Coronary artery (tissue), 2 donors: ENCODE measurements at regions not wholly inside any gene's neighbourhood (a gene's known extent, or its start where the extent isn't known, plus 50 kb on each side); places are given as distances from the start of the nearest gene placed in this dataset.
"Not testable (repeated sequence)": the region's sequence is repeated elsewhere in the genome, so short reads cannot be mapped to it uniquely, and the experiment has no call there.

Experiments used
- DNase-seq: peaks from one replicate; pipeline ENCODE4 v3.0.0-alpha.2; 2017; ENCODE audit warnings: low spot score
- H3K27ac ChIP-seq, 2 donors: fragments of 200-600 bp; sonication (generic); one replicate each; pipeline ENCODE4 v1.5.1; 2016 to 2019
- H3K4me3 ChIP-seq: fragments of 200-600 bp; sonication (generic); 2 replicates; pipeline ENCODE4 v1.5.1; 2016; ENCODE audit warnings: mild to moderate bottlenecking, moderate library complexity
- TF ChIP-seq, protein P1 (sequence below): fragments of 200-600 bp; sonication (generic); IDR thresholded peaks from one replicate; pipeline ENCODE4 v1.5.1; 2019; ENCODE audit warnings: antibody characterized with exemption

DNA sequence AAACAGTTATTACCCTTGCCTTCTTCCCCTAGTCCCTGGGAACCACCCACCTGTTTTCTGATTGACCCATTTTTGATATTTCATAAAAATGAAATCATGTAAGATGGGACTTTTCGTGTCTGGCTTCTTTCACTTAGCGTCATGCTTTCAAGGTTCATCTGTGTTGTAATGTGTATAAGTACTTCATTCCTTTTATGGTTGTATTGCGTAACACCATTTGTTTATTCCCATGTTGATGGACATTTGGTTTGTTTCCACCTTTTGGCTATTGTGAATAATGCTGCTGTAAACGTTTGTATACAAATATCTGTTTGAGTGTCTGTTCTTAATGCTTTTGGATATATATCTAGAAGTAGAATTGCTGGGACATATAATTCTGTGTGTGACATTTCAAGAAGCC is 650.1 kb upstream of the COX7C start:
- DNase-seq = no peak
- H3K27ac ChIP-seq = no peak overlapping the region
- H3K4me3 ChIP-seq = no peak overlapping the region
- TF ChIP-seq, protein P1, sequence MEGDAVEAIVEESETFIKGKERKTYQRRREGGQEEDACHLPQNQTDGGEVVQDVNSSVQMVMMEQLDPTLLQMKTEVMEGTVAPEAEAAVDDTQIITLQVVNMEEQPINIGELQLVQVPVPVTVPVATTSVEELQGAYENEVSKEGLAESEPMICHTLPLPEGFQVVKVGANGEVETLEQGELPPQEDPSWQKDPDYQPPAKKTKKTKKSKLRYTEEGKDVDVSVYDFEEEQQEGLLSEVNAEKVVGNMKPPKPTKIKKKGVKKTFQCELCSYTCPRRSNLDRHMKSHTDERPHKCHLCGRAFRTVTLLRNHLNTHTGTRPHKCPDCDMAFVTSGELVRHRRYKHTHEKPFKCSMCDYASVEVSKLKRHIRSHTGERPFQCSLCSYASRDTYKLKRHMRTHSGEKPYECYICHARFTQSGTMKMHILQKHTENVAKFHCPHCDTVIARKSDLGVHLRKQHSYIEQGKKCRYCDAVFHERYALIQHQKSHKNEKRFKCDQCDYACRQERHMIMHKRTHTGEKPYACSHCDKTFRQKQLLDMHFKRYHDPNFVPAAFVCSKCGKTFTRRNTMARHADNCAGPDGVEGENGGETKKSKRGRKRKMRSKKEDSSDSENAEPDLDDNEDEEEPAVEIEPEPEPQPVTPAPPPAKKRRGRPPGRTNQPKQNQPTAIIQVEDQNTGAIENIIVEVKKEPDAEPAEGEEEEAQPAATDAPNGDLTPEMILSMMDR = no peak

DNA sequence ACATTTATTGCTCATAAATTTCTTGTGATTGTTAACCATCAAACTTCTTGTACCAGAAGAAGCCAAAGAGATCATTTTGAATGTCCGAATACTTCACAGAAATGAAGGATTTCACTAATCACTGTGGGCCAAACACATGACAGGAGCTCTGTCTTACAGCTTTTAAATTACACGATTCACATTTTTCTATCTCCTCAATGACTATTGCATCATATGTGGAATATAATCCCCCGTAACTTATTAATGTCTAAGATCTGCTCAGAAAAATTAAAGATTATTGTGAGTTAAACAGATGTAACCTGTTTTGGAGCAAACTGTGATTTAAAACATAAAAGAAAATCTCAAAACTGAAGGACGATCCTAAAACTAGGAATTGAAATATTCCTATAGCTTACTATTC is 645.2 kb upstream of the COX7C start:
- DNase-seq = no peak
- Histone ChIP-seq H3K27ac (no peak overlapping the region), H3K4me3 (no peak overlapping the region)
- TF ChIP-seq, protein P1 = no peak

DNA sequence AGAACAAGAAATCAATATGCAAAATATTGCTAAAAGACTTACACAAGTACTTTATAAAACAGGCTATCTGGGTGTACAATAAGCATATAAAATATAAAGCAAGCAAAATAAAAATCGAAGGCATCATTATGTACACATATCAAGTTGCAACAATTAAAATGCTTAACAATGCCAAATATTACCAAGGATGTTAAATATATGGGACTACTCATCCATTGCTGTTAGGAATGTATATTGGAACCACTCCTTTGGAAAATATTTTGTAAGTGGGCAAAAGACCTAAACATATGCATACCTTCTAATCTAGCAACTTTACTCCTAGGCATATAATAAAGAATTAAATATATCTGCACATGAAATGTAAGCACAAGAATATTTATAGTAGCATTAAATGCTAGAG is 632.6 kb upstream of the COX7C start:
- DNase-seq = no peak
- no peak overlapping the region for H3K4me3 ChIP-seq
- H3K27ac ChIP-seq = no peak overlapping the region
- TF ChIP-seq, protein P1 = no peak

DNA sequence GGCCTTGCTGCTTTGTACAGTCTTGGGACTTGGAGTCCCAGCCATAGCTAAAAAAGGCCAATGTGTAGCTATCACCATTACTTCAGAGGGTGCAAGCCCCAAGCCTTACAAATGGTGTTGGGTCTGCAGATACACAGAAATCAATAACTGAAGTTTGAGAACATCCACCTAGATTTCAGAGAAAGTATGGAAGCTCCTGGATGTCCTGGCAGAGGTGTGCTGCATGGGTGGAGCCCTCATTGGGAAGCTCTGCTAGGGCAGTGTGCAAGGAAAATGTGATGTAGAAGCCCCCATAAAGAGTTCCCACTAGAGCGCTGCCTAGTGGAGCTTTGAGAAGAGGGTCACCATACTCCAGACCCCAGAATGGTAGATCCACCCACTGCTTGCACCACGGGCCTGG is 626.7 kb upstream of the COX7C start:
- no peak for DNase-seq
- TF ChIP-seq, protein P1 = no peak

DNA sequence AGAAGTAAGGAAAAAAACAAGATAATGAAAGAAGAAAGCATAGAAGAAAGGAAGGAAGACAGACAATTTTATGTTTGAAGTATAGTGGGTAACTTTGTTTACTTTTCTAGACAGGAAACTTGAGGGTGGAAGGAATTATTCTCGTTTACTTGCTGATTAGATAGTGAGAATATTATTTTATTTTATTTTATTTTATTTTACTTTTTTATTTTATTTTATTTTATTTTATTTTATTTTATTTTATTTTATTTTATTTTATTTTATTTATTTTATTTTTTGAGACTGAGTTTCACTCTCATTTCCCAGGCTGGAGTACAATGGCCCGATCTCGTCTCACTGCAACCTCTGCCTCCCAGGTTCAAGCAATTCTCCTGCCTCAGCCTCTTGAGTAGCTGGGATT is 623.1 kb upstream of the COX7C start:
- not testable (repeated sequence) for H3K27ac ChIP-seq, DNase-seq, H3K4me3 ChIP-seq

More for the DNA sequence above, 626.7 kb upstream of the COX7C start:
- no peak overlapping the region for H3K27ac ChIP-seq
- no peak overlapping the region for H3K4me3 ChIP-seq

DNA sequence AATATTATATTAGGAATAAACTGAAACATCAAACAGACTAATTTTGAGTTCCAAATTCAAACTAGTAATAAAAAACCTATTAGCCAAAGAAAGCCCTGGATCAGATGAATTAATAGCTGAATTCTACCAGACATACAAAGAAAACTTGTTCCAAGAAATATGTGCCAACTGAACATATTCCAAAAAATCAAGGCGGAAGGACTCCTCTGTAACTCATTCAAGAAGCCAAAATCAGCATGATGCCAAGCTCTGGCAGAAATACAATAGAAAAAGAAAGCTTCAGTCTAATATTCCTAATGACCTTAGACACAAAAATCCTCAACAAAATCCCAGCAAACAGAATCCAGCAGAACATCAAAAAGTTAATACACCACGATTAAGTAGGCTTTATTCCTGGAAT is 619.1 kb upstream of the COX7C start:
- Histone ChIP-seq H3K4me3 (no peak overlapping the region), H3K27ac (no peak overlapping the region)
- no peak for DNase-seq
- TF ChIP-seq, protein P1 = no peak

DNA sequence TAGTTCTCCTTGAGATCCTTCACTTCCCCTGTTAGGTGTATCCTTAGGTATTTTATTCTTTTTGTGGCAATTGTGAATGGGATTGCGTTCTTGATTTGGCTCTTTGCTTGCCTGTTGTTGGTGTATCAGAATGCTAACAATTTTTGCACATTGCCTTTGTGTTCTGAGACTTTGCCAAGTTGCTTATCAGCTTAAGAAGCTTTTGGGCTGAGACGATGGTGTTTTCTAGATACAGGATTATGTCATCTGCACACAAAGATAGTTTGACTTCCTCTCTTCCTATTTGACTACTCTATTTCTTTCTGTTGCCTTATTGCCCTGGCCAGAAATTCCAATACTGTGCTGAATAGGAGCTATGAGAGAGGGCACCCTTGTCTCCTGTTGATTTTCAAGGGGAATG is 609.4 kb upstream of the COX7C start:
- Histone ChIP-seq H3K27ac (no peak overlapping the region), H3K4me3 (no peak overlapping the region)
- TF ChIP-seq, protein P1 = no peak
- no peak for DNase-seq

DNA sequence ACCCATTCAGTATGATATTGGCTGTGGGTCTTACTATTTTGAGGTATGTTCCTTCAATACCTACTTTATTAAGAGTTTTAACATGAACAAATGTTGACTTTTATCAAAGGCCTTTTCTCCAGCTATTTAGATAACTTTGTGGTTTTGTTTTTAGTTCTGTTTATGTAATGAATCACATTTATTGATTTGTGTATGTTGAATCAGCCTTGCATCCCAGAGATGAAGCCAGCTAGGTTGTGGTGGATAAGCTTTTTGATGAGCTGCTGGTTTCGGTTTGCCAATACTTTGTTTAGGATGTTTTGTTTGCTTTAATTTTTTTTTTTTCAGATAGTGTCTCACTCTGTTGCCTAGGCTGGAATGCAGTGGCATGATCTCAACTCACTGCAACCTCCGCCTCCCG is 609.0 kb upstream of the COX7C start:
- TF ChIP-seq, protein P1 = no peak
- DNase-seq = no peak
- Histone ChIP-seq H3K4me3 (no peak overlapping the region), H3K27ac (no peak overlapping the region)
